ENCODE measurements at regions not wholly inside any gene's neighbourhood (a gene's known extent, or its start where the extent isn't known, plus 50 kb on each side); places are given as distances from the start of the nearest gene placed in this dataset.

- DNase-seq = no peak
Measured at GRCh38 chr17:12596961-12597360, 68.7 kb upstream of the MYOCD start.

- DNase-seq = no peak
Measured at GRCh38 chr17:12597895-12598294, 67.8 kb upstream of the MYOCD start.

- DNase-seq = no peak
Measured at GRCh38 chr17:12599186-12599920, 66.3 kb upstream of the MYOCD start.

GRCh38 chr17:12600349-12600748, 65.3 kb upstream of the MYOCD start:
- DNase-seq = no peak

GRCh38 chr17:12603566-12603965, 62.1 kb upstream of the MYOCD start:
- DNase-seq = no peak

- DNase-seq = no peak
Measured at GRCh38 chr17:12605222-12605621, 60.5 kb upstream of the MYOCD start.

- DNase-seq = no peak
Measured at GRCh38 chr17:12613566-12613965, 52.1 kb upstream of the MYOCD start.

Measured in NCI-H1417 (cell line).